Endothelial cell (in vitro differentiated cells): ENCODE measurements at regions not wholly inside any gene's neighbourhood (a gene's known extent, or its start where the extent isn't known, plus 50 kb on each side); places are given as distances from the start of the nearest gene placed in this dataset.

ENCODE experiments used
- DNase-seq: peaks from one replicate; pipeline ENCODE4 v3.0.0; 2021; ENCODE audit warnings: low spot score
- H3K27ac Mint-ChIP-seq: one replicate; pipeline ENCODE4 v1.8.0; 2021; ENCODE audit warnings: mixed read lengths, inconsistent platforms; ENCODE audit not compliant: unreplicated experiment
- H3K27me3 Mint-ChIP-seq: one replicate; pipeline ENCODE4 v1.8.0; 2021; ENCODE audit warnings: mild to moderate bottlenecking, moderate library complexity, mixed read lengths, inconsistent platforms; ENCODE audit not compliant: unreplicated experiment
- H3K36me3 Mint-ChIP-seq: one replicate; pipeline ENCODE4 v1.8.0; 2021; ENCODE audit warnings: mild to moderate bottlenecking, low read depth, mixed read lengths, inconsistent platforms; ENCODE audit not compliant: unreplicated experiment
- H3K4me1 Mint-ChIP-seq: one replicate; pipeline ENCODE4 v1.8.0; 2021; ENCODE audit warnings: mild to moderate bottlenecking, mixed read lengths, inconsistent platforms; ENCODE audit not compliant: unreplicated experiment
- H3K4me3 Mint-ChIP-seq: one replicate; pipeline ENCODE4 v1.8.0; 2021; ENCODE audit warnings: mild to moderate bottlenecking, mixed read lengths, inconsistent platforms; ENCODE audit not compliant: unreplicated experiment
- H3K9me3 Mint-ChIP-seq: one replicate; pipeline ENCODE4 v1.8.0; 2021; ENCODE audit warnings: mixed read lengths, inconsistent platforms; ENCODE audit not compliant: unreplicated experiment
- CTCF ChIP-seq: fragments of 200-600 bp; sonication (generic); IDR thresholded peaks from one replicate; pipeline ENCODE4 v1.5.0; 2021; ENCODE audit warnings: antibody characterized with exemption; ENCODE audit not compliant: unreplicated experiment

DNA sequence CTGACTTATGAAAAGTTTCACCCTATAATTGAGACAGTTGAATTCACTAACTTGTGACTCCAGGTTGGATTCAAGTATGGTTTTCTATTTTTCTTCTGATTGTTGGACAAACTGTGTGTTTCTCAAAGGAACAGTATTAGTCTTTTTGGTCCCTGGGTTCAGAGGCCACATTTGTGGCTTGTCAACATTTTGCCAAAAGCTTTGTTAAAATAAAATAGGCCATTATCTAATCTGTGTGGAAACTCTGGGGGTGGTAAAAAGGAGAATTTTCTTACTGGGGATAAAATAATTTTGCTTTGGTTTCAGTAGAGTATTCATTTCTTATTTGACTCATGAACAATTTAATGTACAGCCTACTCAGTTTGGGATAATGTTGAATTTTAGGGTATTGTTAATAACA is 166.3 kb downstream of the TMEM167A start:
- no peak for DNase-seq
- Mint-ChIP-seq H3K36me3 (peaks cover 10% of the 10 kb centered on the region), H3K27me3 (peaks cover under 1% of the 10 kb centered on the region), H3K27ac (no peak overlapping the region), H3K9me3 (peaks cover 7% of the 10 kb centered on the region), H3K4me1 (peaks cover 4% of the 10 kb centered on the region), H3K4me3 (no peak overlapping the region)
- TF ChIP-seq CTCF: no peak

GRCh38 chr5:82910491-82910890 is 166.7 kb downstream of the TMEM167A start:
- Mint-ChIP-seq H3K27me3 (peaks cover 1% of the 10 kb centered on the region), H3K4me1 (peaks cover 7% of the 10 kb centered on the region), H3K36me3 (peaks cover 6% of the 10 kb centered on the region), H3K4me3 (no peak overlapping the region), H3K27ac (no peak overlapping the region), H3K9me3 (peaks cover 3% of the 10 kb centered on the region)
- DNase-seq: no peak
- TF ChIP-seq CTCF: no peak

- Mint-ChIP-seq H3K36me3 (no peaks in the 10 kb centered on the region), H3K9me3 (no peaks in the 10 kb centered on the region), H3K4me1 (peaks cover 7% of the 10 kb centered on the region), H3K4me3 (no peak overlapping the region), H3K27me3 (peaks cover 1% of the 10 kb centered on the region), H3K27ac (no peak overlapping the region)
- no peak for TF ChIP-seq CTCF
- DNase-seq: no peak
These were observed 167.4 kb downstream of the TMEM167A start for GRCh38 chr5:82909771-82910170.

- no peak for DNase-seq
- H3K4me1 Mint-ChIP-seq: peaks cover 7% of the 10 kb centered on the region
- H3K9me3 Mint-ChIP-seq: no peaks in the 10 kb centered on the region
- H3K36me3 Mint-ChIP-seq: no peaks in the 10 kb centered on the region
- H3K27me3 Mint-ChIP-seq: peaks cover 1% of the 10 kb centered on the region
- TF ChIP-seq CTCF: no peak
- H3K4me3 Mint-ChIP-seq: no peak overlapping the region
- H3K27ac Mint-ChIP-seq: no peak overlapping the region
These were observed 171.2 kb downstream of the TMEM167A start for GRCh38 chr5:82905986-82906385.

GRCh38 chr5:82901281-82901888 is 175.8 kb downstream of the TMEM167A start:
- H3K4me1 Mint-ChIP-seq: peaks cover 7% of the 10 kb centered on the region
- no peak for TF ChIP-seq CTCF
- no peaks in the 10 kb centered on the region for H3K9me3 Mint-ChIP-seq
- H3K4me3 Mint-ChIP-seq: no peak overlapping the region
- H3K36me3 Mint-ChIP-seq: no peaks in the 10 kb centered on the region
- peaks cover 1% of the 10 kb centered on the region for H3K27me3 Mint-ChIP-seq
- H3K27ac Mint-ChIP-seq: no peak overlapping the region
- no peak for DNase-seq
